HUES6 (cell line): ENCODE measurements at regions not wholly inside any gene's neighbourhood (a gene's known extent, or its start where the extent isn't known, plus 50 kb on each side); places are given as distances from the start of the nearest gene placed in this dataset.

Experiments used
- H3K27ac ChIP-seq: 2 replicates; pipeline ENCODE4 v1.7.0; 2013; ENCODE audit warnings: low read depth, mild to moderate bottlenecking, low read length, inconsistent platforms
- H3K27me3 ChIP-seq: 2 replicates; pipeline ENCODE4 v1.6.1; 2013; ENCODE audit warnings: low read length; ENCODE audit not compliant: control insufficient read depth, insufficient read depth
- H3K36me3 ChIP-seq: 2 replicates; pipeline ENCODE4 v1.6.1; 2013; ENCODE audit warnings: low read length; ENCODE audit not compliant: control insufficient read depth, insufficient read depth
- H3K4me1 ChIP-seq: 2 replicates; pipeline ENCODE4 v1.6.1; 2013; ENCODE audit warnings: low read length; ENCODE audit not compliant: control insufficient read depth, insufficient read depth
- H3K4me3 ChIP-seq: 2 replicates; pipeline ENCODE4 v1.5.1; 2013; ENCODE audit warnings: low read depth, low read length
- H3K9ac ChIP-seq: one replicate; pipeline ENCODE4 v1.6.1; 2013; ENCODE audit warnings: mild to moderate bottlenecking, low read length
- H3K9me3 ChIP-seq: 2 replicates; pipeline ENCODE4 v1.6.1; 2013; ENCODE audit warnings: low read depth, low read length; ENCODE audit not compliant: control insufficient read depth, insufficient read depth

DNA sequence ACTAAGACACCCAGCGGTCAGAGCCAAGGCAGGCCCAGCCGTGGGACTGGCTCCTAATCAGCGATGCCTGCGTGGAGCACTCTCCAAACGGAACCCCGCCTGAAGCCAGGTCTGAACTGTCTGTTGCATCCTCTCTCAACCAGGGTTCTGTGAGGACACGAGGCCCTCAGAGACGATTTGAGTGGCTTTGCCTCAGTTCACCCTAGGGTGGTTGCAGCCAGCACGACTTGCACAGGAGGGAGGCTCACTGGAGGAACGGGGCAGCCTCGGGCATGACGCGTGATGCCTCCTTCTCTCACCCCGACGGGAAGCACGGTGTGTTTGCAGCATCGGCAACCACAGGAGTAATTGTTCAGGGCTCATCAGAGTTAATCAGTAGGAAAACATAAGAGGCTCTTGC, 336.4 kb downstream of the EIPR1 start:
- H3K27ac ChIP-seq, result no peak overlapping the region
- no peak overlapping the region for H3K4me3 ChIP-seq
- H3K27me3 ChIP-seq, result no peaks in the 10 kb centered on the region
- no peaks in the 10 kb centered on the region for H3K36me3 ChIP-seq
- peaks cover 9% of the 10 kb centered on the region; the same call in 1 of the 2 replicates for H3K9me3 ChIP-seq
- H3K4me1 ChIP-seq, result no peaks in the 10 kb centered on the region
- H3K9ac ChIP-seq, result no peak overlapping the region

- Histone ChIP-seq H3K9me3 (peaks cover 3% of the 10 kb centered on the region; the same call in 1 of the 2 replicates), H3K4me1 (no peaks in the 10 kb centered on the region), H3K27ac (no peak overlapping the region), H3K36me3 (no peaks in the 10 kb centered on the region), H3K9ac (no peak overlapping the region), H3K27me3 (no peaks in the 10 kb centered on the region), H3K4me3 (no peak overlapping the region)
Observed at GRCh38 chr2:3040496-3041140, 337.0 kb downstream of the EIPR1 start.

DNA sequence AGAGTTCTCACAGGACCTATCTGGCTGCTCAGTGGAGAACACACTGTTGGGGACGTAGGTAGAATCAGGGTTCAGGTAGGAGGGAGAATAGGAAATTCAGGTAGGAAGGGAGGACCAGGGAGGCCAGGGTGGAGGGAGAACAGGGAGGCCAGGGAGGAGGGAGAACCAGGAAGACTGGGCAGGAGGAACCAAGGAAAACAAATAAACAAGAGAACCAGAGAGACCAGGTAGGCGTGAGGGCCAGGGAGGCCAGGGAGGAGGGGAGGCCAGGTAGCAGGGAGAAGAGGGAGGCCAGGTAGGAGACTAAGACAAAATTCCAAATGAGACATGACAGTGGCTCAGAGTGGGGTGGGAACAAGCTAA, 337.6 kb downstream of the EIPR1 start:
- H3K9ac ChIP-seq, result no peak overlapping the region
- no peaks in the 10 kb centered on the region for H3K9me3 ChIP-seq
- H3K36me3 ChIP-seq, result no peaks in the 10 kb centered on the region
- no peaks in the 10 kb centered on the region for H3K4me1 ChIP-seq
- no peaks in the 10 kb centered on the region for H3K27me3 ChIP-seq
- no peak overlapping the region for H3K4me3 ChIP-seq
- H3K27ac ChIP-seq, result no peak overlapping the region

GRCh38 chr2:3039188-3040065, 338.2 kb downstream of the EIPR1 start:
- Histone ChIP-seq H3K9me3 (no peaks in the 10 kb centered on the region), H3K27me3 (no peaks in the 10 kb centered on the region), H3K36me3 (no peaks in the 10 kb centered on the region), H3K9ac (no peak overlapping the region), H3K27ac (no peak overlapping the region), H3K4me3 (no peak overlapping the region), H3K4me1 (no peaks in the 10 kb centered on the region)

DNA sequence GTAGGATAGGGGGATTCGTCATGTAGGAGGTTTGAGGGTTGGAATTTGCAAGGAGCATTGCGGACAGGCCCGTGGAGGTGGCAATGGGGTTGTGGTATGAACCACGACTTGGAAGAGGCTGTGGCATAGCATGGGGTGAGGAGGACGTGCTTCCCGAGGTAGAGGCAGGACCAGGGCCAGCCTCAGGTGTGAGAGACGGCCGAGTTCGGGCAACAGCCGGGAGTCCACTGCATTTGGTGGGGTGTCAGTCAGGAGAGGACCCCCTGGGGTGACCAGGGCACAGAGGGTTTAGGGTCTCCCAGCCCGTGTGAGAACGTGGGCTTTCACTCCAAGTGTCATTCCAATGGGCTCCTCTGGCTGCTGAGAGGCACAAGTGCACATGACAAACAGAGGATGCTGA, 339.0 kb downstream of the EIPR1 start:
- H3K4me3 ChIP-seq, result no peak overlapping the region
- no peak overlapping the region for H3K9ac ChIP-seq
- H3K27me3 ChIP-seq, result no peaks in the 10 kb centered on the region
- H3K36me3 ChIP-seq, result no peaks in the 10 kb centered on the region
- no peaks in the 10 kb centered on the region for H3K9me3 ChIP-seq
- no peaks in the 10 kb centered on the region for H3K4me1 ChIP-seq
- H3K27ac ChIP-seq, result no peak overlapping the region

DNA sequence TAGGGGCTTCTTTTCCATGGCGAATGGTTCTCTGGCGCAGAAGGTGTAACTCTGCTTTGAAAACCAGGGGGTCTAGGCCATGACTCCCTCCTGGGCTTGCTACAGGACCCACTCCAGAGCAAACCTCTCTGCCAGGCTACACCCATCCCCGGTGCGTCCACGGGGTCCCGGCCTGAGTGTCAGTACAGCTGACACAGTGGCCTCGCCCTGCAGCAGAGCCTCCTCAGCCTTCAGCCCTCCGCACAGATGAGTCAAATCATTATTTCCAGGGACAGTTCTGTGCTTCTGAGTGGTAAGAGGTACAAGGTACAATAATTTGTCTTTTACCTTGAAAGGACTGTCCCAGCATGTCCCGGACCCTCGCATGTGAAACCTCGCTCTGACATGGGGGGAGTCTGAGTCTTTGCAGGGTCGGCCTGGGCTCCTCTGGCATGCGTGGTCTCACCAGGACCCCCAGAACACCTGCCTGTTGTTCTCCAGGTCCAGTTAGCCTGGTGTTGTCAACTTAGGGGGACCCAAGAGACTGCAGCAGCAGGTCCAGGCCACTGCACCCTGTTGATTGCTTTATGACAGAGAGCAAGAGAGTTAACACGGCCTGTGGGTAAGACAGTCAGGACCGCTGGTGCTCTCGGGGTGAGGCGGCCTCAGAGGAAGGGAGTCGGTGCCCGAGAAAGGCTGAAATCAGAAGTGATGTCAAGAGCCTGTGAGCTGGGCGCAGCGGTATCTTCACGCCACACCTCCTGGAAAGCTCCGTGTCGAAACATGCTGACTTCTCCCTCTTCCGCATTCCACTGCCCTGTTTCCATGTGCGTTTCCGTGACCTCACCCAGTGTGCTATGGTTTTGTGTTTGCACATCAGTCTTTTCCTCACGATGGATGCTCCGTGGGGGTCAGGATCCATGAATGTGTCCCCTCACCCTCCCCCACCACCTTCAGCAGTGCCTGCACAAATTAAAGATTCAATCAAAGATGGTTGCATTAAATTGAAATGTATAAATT, 340.1 kb downstream of the EIPR1 start:
- Histone ChIP-seq H3K4me3 (no peak overlapping the region), H3K9me3 (no peaks in the 10 kb centered on the region), H3K27me3 (no peaks in the 10 kb centered on the region), H3K27ac (no peak overlapping the region), H3K9ac (no peak overlapping the region), H3K4me1 (no peaks in the 10 kb centered on the region), H3K36me3 (no peaks in the 10 kb centered on the region)

GRCh38 chr2:3036432-3037125, 341.0 kb downstream of the EIPR1 start:
- H3K4me3 ChIP-seq, result no peak overlapping the region
- H3K36me3 ChIP-seq, result no peaks in the 10 kb centered on the region
- no peaks in the 10 kb centered on the region for H3K9me3 ChIP-seq
- H3K4me1 ChIP-seq, result no peaks in the 10 kb centered on the region
- H3K27ac ChIP-seq, result no peak overlapping the region
- no peak overlapping the region for H3K9ac ChIP-seq
- no peaks in the 10 kb centered on the region for H3K27me3 ChIP-seq

- Histone ChIP-seq H3K27me3 (no peaks in the 10 kb centered on the region), H3K9ac (no peak overlapping the region), H3K36me3 (no peaks in the 10 kb centered on the region), H3K4me3 (no peak overlapping the region), H3K27ac (no peak overlapping the region), H3K4me1 (no peaks in the 10 kb centered on the region), H3K9me3 (peaks cover 3% of the 10 kb centered on the region)
Observed at GRCh38 chr2:3035385-3036050, 342.1 kb downstream of the EIPR1 start.

GRCh38 chr2:3034856-3035255, 342.8 kb downstream of the EIPR1 start:
- Histone ChIP-seq H3K36me3 (no peaks in the 10 kb centered on the region), H3K4me3 (no peak overlapping the region), H3K9ac (no peak overlapping the region), H3K27me3 (no peaks in the 10 kb centered on the region), H3K9me3 (peaks cover 10% of the 10 kb centered on the region), H3K27ac (no peak overlapping the region), H3K4me1 (no peaks in the 10 kb centered on the region)

DNA sequence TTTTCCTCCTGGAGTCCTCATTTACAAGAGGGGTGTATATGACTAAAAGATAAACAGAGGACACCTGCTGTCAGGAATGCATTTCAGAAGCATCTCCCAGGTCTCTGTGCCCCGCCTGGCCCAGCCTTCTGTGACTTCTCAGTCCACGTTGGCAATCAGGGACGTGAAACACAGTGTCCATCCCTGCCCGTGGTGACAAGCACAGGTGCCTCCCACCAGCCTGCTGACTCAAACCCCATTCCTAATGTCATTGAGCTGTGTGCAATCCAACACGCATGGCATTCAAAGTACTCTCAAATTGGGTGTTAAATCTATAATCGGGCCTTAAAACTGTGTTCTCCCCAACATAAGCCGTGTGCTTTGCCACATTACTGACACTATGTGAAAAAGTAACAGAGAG, 343.2 kb downstream of the EIPR1 start:
- no peak overlapping the region for H3K4me3 ChIP-seq
- no peaks in the 10 kb centered on the region for H3K4me1 ChIP-seq
- H3K9me3 ChIP-seq, result peaks cover 11% of the 10 kb centered on the region
- no peak overlapping the region for H3K27ac ChIP-seq
- H3K27me3 ChIP-seq, result no peaks in the 10 kb centered on the region
- H3K36me3 ChIP-seq, result no peaks in the 10 kb centered on the region
- no peak overlapping the region for H3K9ac ChIP-seq
